Stimulated activated CD4-positive, alpha-beta T cell treated with anti-CD3 and anti-CD28 coated beads, Interleukin-15, amount 100 ng/mL, for 24 hours (primary cell): ENCODE measurements at regions not wholly inside any gene's neighbourhood (a gene's known extent, or its start where the extent isn't known, plus 50 kb on each side); places are given as distances from the start of the nearest gene placed in this dataset.

Experiments used
- DNase-seq: peaks from one replicate; pipeline ENCODE4 v3.0.0-alpha.2; 2020

DNA sequence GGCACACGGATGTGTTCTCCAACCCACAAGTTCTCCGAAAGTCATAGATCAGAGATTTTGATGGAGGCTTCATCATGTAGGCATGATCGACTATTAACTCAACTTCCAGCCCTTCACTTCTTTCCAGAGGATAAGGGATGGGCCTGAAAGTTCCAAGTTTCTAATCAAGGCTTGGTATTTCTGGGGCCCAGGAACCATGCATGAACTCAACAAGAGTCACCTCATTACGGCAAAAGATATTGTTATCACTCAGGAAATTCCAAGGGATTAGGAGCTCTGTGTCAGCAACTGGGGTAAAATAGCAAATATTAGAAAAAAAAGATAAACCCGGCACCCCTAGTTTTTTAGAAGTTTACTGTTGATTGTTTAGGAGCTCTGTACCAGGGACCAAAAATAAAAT lies 240.1 kb upstream of the PPP1R2C start:
- no peak for DNase-seq

DNA sequence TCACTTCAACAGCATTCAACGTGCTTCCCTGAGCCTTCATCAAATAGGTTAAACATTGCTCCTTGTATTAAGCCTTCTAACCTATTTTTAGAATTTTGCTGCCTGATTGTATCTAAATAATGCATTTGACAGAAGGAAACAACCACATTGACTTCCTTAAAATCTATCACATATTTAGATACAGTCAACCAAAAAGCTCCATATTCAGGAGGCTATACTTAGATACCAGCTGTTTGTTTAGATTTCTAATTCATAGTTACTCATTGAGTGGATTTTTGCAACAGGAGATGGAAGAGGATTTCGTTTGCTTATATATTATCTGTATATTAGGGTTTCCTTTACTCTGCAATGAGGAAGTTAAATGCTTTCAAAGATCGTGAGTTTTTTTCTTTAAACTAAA lies 241.1 kb upstream of the PPP1R2C start:
- DNase-seq = no peak

- no peak for DNase-seq
These were observed 247.9 kb upstream of the PPP1R2C start for GRCh38 chrX:43025806-43026315.

- no peak for DNase-seq
These were observed 286.1 kb upstream of the PPP1R2C start for GRCh38 chrX:43064096-43064495.

GRCh38 chrX:43065978-43066377 lies 288.0 kb upstream of the PPP1R2C start:
- no peak for DNase-seq

- no peak for DNase-seq
These were observed 290.7 kb upstream of the PPP1R2C start for GRCh38 chrX:43068639-43069038.

- DNase-seq = no peak
These were observed 305.1 kb upstream of the PPP1R2C start for GRCh38 chrX:43083016-43083415.

DNA sequence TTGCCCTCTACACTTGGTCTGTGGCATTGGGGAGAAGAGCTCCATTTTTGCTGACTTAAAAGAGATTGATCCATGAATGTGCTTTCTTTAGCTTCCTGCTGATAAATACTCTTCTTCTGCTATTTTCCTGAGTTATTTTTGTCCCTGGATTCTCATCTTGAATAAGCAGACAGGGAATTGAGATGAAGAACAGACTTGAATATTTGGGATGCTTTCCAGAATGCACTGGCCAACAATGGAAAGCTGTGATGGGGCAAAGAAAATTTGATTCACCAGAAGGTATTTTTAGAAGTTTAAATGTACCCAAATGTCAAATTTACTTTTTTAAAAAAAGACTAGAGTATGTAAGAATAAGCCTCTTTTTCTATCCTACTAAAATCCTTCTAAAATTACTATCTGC lies 309.9 kb upstream of the PPP1R2C start:
- no peak for DNase-seq

DNA sequence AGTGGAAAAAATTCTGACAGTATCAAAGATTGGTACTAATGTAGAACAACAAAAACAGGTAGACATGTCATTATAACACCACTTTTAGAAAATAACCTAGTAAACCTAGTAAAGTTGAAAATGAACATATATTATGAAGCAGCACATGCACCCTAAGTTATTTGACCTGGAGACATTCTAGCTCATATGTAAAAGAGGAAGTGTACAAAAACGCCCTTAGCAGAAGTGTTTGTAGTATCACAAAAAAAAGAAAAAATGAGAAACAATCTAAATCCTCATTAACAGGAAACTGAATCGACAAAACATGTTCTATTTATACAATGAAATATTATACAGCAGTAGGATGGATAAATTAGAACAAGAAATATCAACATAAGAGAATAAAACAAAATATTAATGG lies 318.9 kb upstream of the PPP1R2C start:
- no peak for DNase-seq

GRCh38 chrX:43106009-43106408 lies 328.0 kb upstream of the PPP1R2C start:
- no peak for DNase-seq

GRCh38 chrX:43108828-43109227 lies 330.9 kb upstream of the PPP1R2C start:
- DNase-seq = no peak

DNA sequence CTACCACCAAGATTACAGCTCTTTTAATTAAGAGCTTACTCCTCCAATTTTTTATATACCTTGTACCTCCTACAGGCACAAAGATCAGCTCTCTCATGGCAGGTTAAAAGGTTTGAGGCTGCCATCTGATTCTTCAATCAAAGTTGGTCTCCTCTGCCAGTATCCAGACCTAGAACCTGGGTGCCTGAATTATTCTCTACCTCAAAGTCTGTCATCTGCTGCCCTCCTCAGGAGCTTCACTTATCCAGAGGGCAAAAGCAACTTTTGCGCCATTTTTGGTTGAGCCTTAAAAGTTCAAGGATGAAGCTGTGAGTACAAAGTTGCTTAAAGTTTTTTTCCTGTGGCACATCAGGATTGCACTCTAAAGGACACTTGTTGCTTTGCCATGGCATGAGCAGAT lies 343.7 kb upstream of the PPP1R2C start:
- DNase-seq = no peak

DNA sequence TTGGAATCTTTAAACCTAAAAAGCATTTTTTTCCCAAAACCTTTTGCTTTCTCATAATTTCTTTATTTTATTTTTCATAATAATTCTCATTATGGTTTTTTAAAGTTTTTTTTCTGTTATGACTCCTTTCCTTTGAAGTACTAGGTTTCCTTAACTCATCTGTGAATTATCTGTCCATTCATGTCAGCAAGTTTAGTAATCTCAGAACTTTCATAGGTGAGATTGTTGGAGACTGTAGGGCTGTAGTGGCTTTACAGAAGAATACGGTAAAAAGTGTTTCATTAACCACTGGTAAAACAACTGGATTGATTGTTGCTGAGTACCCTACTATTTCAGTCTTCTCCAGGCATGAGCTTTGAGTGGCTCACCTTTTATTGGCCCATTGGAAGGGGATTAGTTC lies 361.7 kb upstream of the PPP1R2C start:
- no peak for DNase-seq

- DNase-seq = no peak
These were observed 362.6 kb upstream of the PPP1R2C start for GRCh38 chrX:43140582-43140981.

DNA sequence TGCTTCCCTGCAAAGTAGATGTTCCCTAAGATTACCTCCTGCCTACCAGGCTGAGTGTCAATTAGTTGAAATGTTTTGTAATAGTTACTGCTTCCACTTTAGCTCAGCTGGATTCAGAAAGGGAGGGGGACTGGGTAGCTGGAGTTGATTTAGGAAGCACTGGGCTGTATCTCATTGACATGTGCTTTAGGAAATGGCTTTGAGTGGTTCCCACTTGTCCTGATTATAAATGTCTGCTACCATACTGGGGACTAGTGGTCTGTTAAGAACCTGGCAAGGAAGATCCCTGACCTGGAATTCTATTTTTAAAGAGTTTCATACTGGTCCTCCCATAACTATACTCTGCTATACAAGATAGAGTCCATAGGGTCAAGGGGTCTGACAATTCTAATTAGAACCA lies 363.9 kb upstream of the PPP1R2C start:
- no peak for DNase-seq

- DNase-seq = no peak
These were observed 370.3 kb upstream of the PPP1R2C start for GRCh38 chrX:43148305-43148704.

DNA sequence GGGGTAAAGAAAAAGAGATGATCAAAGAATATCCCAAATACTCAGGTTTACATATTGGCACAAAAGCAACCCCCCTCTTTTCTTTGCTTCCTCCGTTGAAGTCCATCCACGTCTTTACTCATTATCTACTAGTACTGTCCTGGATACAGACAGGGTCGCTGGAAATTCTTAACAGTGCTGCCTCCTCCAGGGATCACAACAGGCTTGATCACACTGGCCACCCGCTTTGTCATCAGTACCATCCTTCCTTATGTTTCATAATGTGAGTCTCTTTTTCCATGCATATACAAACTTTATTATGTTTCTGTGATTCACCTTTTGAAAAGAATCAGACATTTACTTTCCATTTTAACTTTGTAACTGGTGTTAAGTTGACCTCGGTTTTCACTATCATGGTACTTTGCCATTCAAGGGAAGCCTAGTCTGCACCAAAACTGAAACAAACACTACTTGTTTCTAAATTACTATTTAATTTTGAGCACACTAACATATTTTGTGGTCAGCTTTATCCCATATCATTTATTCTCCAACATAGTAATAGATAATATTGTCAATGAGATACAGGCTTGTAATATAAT lies 387.5 kb upstream of the PPP1R2C start:
- peak; percentile 24 for DNase-seq

DNA sequence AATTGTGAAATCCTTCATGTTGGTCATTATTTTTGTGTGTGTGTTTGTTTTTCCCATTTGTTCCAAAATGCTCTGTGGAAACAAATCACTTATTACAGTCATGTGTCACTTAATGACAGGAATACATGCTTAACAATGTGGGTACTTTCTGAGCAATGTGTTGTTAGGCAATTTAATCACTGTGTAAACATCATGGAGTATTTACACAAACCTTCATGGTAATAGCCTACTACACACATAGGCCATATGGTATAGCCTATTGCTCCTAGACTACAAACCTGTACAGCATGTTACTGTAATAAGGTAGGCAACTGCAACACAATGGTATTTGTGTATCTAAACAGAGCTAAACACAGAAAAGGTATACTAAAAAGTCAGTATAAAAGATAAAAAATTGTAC lies 388.9 kb upstream of the PPP1R2C start:
- no peak for DNase-seq

- no peak for DNase-seq
These were observed 397.5 kb upstream of the PPP1R2C start for GRCh38 chrX:43175434-43175833.

GRCh38 chrX:43176686-43177085 lies 398.7 kb upstream of the PPP1R2C start:
- DNase-seq = no peak

- DNase-seq = no peak
These were observed 410.3 kb upstream of the PPP1R2C start for GRCh38 chrX:43188296-43188695.

- DNase-seq = no peak
These were observed 433.6 kb upstream of the PPP1R2C start for GRCh38 chrX:43211570-43211969.

DNA sequence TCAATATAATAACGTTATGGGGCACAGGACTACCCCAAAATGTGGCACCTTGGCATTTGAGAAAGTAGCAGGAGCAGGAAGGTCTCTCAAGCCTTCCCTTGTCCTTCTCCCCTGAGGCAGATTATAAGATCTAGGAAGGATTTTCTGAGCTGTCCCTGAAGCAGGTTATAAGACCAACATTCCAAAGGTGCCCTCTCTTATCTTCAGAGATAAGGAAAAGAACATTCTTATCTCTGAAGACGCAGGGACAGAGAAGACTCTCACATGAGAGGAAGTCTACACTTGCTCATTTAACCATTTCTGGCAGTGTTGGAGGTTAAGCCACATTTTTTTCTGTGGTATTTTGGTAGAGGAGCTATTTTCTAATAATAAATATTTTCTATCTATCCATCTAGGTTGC lies 437.9 kb upstream of the MAOA start:
- DNase-seq = no peak

- DNase-seq = no peak
These were observed 431.6 kb upstream of the MAOA start for GRCh38 chrX:43224496-43224895.

GRCh38 chrX:43225626-43226328 lies 430.3 kb upstream of the MAOA start:
- DNase-seq = no peak
